GM21825 (cell line): ENCODE measurements at regions not wholly inside any gene's neighbourhood (a gene's known extent, or its start where the extent isn't known, plus 50 kb on each side); places are given as distances from the start of the nearest gene placed in this dataset.
"Not testable (repeated sequence)": the region's sequence is repeated elsewhere in the genome, so short reads cannot be mapped to it uniquely, and the experiment has no call there.

ENCODE experiments used
- ATAC-seq: cut with Tn5 transposase; IDR thresholded peaks from one replicate; pipeline ENCODE4 v1.9.1; 2021; ENCODE audit warnings: mild to moderate bottlenecking, moderate library complexity; ENCODE audit not compliant: unreplicated experiment

DNA sequence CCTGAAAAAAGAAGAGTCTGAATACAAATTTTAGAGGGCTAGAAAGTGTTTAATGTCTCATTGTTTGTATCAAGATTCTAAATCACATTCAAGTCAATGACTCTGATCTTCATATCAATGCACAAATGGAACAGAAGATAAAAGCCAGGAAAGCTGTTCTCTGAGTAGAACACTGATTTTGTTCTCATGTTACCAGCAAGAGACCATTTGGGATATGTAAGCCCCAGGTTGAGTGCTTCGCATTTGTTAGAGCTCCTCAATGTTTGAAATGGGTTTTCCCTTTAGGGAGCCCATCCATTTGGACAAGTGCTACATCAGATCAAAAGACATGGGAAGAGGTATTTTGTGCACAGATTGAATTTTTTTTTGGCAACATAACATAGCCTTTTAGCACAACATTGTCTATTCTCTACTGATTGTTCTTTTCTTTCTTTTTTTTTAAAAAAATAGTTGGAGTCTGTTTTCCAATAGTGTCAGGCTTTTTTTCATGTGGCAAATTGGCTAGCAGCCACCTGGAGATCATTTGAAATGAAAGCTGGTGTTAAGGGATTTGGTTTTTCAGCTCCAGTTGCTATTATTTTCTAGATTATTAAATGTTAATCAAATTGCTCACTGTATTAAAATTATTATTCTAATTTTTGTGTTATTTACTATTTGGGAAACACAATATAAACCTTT, 74.5 kb upstream of the ZPLD1 start:
- ATAC-seq = no peak

DNA sequence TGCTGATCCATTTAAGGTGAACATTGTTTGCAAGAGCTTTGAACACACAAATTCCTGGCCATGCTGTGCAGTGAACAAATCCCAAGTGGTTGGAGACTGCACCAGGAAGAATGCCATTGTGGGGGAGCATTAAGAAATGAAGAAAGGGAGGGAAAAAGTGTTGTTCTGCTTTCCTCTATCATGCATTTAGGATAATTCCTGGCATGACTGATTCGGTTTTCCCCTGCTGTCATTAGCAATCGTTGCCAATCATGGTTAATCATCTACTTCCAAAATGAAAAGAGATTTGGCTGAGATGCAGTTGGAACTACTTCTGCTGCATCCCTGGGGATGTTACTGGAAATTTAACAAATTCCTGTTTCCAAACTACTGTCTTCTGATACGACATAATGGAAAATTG, 73.7 kb upstream of the ZPLD1 start:
- ATAC-seq = no peak

DNA sequence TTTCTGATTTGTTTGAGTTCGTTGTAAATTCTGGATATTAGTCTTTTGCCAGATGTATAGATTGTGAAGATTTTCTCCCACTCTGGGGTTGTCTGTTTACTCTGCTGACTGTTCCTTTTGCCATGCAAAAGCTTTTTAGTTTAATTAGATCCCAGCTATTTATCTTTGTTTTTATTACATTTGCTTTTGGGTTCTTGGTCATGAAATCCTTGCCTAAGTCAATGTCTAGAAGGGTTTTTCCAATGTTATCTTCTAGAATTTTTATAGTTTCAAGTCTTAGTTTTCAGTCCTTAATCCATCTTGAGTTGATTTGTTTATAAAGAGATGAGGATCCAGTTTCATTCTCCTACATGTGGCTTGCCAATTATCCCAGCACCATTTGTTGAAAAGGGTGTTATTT, 68.7 kb upstream of the ZPLD1 start:
- ATAC-seq = not testable (repeated sequence)

DNA sequence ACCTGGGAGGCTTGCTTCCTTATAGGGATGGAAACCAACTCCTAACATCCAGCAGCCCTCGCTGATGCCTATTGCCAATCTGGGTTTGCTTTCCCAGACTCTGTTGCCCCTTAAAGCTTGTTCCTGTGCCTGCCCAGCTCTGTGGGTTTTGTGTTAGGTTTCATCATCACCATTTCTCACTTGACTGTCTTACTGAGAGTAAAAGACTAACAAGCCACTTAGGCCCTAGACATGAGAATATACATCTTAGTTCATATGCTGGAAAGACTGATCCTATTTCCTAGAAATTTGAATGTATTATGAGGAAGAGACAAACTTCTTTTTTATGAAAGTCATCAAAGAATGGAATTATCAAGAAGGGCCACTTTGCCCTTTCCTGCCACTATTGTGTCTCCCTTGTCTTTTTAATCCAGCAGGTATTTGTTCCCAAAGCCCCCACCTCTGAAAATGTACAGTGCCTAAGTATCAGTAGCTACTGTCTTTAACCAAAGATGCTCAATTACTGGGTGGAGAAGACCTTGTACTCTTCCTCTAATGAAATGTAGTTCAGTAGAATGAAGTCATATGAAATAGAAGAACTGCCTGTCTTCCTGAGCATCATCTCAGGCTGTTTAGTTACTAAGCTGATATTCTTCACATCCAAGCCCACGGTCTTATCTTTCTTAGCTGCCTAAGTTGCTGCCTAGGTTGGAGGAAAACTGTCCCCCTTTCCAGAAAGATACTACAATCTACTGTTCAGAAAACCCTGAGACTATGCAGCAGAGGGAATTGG, 59.8 kb upstream of the ZPLD1 start:
- no peak for ATAC-seq

DNA sequence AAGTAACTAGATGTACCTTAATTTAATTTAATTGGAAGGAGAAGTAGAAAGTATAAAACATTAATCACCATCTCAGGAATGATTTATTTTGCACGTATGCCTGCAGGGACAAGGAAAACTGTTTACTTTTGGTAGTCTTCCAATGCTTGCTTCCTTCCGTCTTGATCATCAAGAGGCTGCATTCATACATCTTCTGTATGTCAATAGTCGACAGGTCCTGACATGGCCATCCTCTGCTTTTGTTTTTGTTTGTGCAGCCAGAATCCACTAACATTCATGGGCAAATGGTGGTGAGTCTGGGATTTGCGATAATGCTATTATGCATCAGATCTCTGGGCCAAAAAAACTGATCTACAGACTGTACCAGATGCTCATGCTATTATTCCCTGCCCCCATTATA, 56.6 kb upstream of the ZPLD1 start:
- no peak for ATAC-seq

DNA sequence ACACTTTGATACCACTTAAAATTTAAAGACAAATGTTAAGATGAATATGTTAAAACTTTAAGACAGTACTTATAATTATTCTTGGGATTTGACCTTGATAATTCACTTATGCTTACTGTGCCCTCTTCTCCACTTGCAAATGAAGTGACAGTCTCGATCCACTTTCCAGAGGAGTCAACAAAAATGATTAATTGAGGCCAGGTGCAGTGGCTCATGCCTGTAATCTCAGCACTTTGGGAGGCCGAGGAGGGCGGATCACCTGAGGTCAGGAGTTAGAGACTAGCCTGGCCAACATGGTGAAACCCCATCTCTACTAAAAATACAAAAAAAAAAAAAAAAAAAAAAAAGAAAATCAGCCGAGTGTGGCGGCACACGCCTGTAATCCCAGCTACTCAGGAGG, 52.6 kb upstream of the ZPLD1 start:
- not testable (repeated sequence) for ATAC-seq
